SK-N-SH treated with all-trans-retinoic acid at 6 μM for 48 hours (cell line): ENCODE measurements at regions not wholly inside any gene's neighbourhood (a gene's known extent, or its start where the extent isn't known, plus 50 kb on each side); places are given as distances from the start of the nearest gene placed in this dataset.

ENCODE experiments used
- ARNTL ChIP-seq: fragments of 450-650 bp; formaldehyde crosslinking; IDR thresholded peaks from 2 replicates; pipeline ENCODE4 v1.5.0; 2020; ENCODE audit warnings: low read depth, mild to moderate bottlenecking, moderate library complexity, borderline replicate concordance
- GLIS3 ChIP-seq: fragments of 250-450 bp; sonication (Bioruptor Pico); IDR thresholded peaks from 2 replicates; pipeline ENCODE4 v1.5.0; 2020; ENCODE audit warnings: mild to moderate bottlenecking, moderate library complexity
- OSR1 ChIP-seq: fragments of 250-450 bp; sonication (Bioruptor Pico); IDR thresholded peaks from 2 replicates; pipeline ENCODE4 v1.8.0; 2022; ENCODE audit warnings: moderate library complexity, mild to moderate bottlenecking, inconsistent platforms
- RARB ChIP-seq: fragments of 250-450 bp; sonication (Bioruptor Pico); IDR thresholded peaks from 2 replicates; pipeline ENCODE4 v1.8.0; 2021; ENCODE audit warnings: mild to moderate bottlenecking, moderate library complexity
- TOX ChIP-seq: fragments of 250-450 bp; sonication (Bioruptor Pico); IDR thresholded peaks from 2 replicates; pipeline ENCODE4 v1.8.0; 2021; ENCODE audit warnings: mild to moderate bottlenecking, moderate library complexity, borderline replicate concordance
- ZC3H10 ChIP-seq: fragments of 250-450 bp; sonication (Bioruptor Pico); IDR thresholded peaks from 2 replicates; pipeline ENCODE4 v1.5.1; 2021; ENCODE audit warnings: mild to moderate bottlenecking, moderate library complexity
- ZFP30 ChIP-seq: fragments of 450-650 bp; formaldehyde crosslinking; IDR thresholded peaks from 2 replicates; pipeline ENCODE4 v1.5.0; 2022; ENCODE audit warnings: mild to moderate bottlenecking, moderate library complexity
- ZNF565 ChIP-seq: fragments of 450-650 bp; formaldehyde crosslinking; conservative IDR thresholded peaks from 2 replicates; pipeline ENCODE4 v1.5.0; 2020; ENCODE audit warnings: low read depth, mild to moderate bottlenecking, moderate library complexity
- ZNF70 ChIP-seq: fragments of 450-650 bp; formaldehyde crosslinking; IDR thresholded peaks from 2 replicates; pipeline ENCODE4 v1.5.0; 2020; ENCODE audit warnings: mild to moderate bottlenecking, moderate library complexity
- ZNF8 ChIP-seq: fragments of 450-650 bp; formaldehyde crosslinking; IDR thresholded peaks from 2 replicates; pipeline ENCODE4 v1.5.0; 2020; ENCODE audit warnings: mild to moderate bottlenecking, moderate library complexity
- TF ChIP-seq, protein P1 (sequence below): fragments of 250-450 bp; sonication (Bioruptor Pico); IDR thresholded peaks from 2 replicates; pipeline ENCODE4 v1.5.1; 2021; ENCODE audit warnings: mild to moderate bottlenecking, moderate library complexity
- TF ChIP-seq, protein P2 (sequence below): fragments of 250-450 bp; sonication (Bioruptor Pico); IDR thresholded peaks from 2 replicates; pipeline ENCODE4 v1.8.0; 2020; ENCODE audit warnings: mild to moderate bottlenecking, moderate library complexity, borderline replicate concordance
- TF ChIP-seq, protein P3 (sequence below): fragments of 250-450 bp; sonication (Bioruptor Pico); IDR thresholded peaks from 2 replicates; pipeline ENCODE4 v1.5.1; 2020; ENCODE audit warnings: low read depth, mild to moderate bottlenecking, moderate library complexity
- TF ChIP-seq, protein P4 (sequence below): fragments of 250-450 bp; sonication (Bioruptor Pico); IDR thresholded peaks from 2 replicates; pipeline ENCODE4 v1.5.0; 2020; ENCODE audit warnings: mild to moderate bottlenecking, moderate library complexity

DNA sequence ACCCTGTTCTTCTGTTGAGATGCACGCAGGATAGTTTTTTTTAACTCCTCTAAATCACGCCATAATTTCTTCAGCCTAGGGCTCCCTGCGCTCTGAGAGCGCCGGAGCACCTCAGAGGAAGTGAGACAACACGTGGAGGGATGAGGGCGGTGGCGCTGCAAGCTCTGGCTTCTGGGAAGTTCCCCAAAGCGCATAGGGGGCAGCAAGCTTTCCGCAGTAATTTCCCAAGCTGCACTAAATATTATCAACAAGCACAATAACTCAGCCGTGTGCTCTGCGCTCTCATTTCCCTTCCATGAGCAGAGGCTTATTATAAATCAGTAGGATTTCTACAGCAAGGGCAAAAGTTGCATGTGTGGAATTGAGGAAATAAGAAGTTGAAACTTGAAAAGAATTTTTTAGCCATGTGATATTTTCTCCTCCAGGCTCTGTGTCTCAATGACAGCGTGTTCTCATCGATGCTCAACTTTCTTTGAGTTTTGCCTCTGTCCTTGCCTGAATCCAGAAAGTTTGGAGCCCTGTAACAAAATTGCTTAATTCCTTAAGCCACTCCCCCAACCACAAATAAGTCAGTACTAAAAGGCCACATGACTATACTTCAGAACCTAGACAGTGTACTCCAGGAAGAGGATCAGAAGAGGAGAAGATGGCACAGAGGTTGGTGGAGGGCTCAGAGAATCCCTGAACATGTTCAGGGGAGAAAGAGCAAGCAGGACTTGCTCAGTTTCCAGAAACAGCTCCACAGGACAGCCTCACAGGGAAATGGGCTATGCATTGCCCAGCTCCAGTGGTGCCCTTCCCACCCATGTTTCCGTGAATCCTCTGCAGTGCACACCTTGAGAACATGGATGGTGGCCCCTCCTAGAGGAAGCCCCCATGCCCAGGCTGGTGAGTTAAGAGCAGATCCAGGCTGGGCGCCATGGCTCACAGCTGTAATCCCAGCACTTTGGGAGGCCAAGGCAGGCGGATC lies 221.5 kb upstream of the GHITM start:
- TF ChIP-seq OSR1 (CRISPR knock-in tag): no peak
- TF ChIP-seq ZNF70 (CRISPR knock-in tag): no peak
- TF ChIP-seq, protein P1, sequence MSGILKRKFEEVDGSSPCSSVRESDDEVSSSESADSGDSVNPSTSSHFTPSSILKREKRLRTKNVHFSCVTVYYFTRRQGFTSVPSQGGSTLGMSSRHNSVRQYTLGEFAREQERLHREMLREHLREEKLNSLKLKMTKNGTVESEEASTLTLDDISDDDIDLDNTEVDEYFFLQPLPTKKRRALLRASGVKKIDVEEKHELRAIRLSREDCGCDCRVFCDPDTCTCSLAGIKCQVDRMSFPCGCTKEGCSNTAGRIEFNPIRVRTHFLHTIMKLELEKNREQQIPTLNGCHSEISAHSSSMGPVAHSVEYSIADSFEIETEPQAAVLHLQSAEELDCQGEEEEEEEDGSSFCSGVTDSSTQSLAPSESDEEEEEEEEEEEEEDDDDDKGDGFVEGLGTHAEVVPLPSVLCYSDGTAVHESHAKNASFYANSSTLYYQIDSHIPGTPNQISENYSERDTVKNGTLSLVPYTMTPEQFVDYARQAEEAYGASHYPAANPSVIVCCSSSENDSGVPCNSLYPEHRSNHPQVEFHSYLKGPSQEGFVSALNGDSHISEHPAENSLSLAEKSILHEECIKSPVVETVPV (CRISPR knock-in tag): no peak
- TF ChIP-seq ZFP30 (CRISPR knock-in tag): no peak
- TF ChIP-seq, protein P2, sequence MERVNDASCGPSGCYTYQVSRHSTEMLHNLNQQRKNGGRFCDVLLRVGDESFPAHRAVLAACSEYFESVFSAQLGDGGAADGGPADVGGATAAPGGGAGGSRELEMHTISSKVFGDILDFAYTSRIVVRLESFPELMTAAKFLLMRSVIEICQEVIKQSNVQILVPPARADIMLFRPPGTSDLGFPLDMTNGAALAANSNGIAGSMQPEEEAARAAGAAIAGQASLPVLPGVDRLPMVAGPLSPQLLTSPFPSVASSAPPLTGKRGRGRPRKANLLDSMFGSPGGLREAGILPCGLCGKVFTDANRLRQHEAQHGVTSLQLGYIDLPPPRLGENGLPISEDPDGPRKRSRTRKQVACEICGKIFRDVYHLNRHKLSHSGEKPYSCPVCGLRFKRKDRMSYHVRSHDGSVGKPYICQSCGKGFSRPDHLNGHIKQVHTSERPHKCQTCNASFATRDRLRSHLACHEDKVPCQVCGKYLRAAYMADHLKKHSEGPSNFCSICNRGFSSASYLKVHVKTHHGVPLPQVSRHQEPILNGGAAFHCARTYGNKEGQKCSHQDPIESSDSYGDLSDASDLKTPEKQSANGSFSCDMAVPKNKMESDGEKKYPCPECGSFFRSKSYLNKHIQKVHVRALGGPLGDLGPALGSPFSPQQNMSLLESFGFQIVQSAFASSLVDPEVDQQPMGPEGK (CRISPR knock-in tag): no peak
- TF ChIP-seq RARB (CRISPR knock-in tag): no peak
- no peak for TF ChIP-seq ARNTL (CRISPR knock-in tag)
- TF ChIP-seq ZNF8: no peak
- no peak for TF ChIP-seq GLIS3
- no peak for TF ChIP-seq ZC3H10
- no peak for TF ChIP-seq ZNF565
- TF ChIP-seq, protein P3, sequence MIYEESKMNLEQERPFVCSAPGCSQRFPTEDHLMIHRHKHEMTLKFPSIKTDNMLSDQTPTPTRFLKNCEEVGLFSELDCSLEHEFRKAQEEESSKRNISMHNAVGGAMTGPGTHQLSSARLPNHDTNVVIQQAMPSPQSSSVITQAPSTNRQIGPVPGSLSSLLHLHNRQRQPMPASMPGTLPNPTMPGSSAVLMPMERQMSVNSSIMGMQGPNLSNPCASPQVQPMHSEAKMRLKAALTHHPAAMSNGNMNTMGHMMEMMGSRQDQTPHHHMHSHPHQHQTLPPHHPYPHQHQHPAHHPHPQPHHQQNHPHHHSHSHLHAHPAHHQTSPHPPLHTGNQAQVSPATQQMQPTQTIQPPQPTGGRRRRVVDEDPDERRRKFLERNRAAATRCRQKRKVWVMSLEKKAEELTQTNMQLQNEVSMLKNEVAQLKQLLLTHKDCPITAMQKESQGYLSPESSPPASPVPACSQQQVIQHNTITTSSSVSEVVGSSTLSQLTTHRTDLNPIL (CRISPR knock-in tag): no peak
- TF ChIP-seq TOX (CRISPR knock-in tag): no peak
- TF ChIP-seq, protein P4, sequence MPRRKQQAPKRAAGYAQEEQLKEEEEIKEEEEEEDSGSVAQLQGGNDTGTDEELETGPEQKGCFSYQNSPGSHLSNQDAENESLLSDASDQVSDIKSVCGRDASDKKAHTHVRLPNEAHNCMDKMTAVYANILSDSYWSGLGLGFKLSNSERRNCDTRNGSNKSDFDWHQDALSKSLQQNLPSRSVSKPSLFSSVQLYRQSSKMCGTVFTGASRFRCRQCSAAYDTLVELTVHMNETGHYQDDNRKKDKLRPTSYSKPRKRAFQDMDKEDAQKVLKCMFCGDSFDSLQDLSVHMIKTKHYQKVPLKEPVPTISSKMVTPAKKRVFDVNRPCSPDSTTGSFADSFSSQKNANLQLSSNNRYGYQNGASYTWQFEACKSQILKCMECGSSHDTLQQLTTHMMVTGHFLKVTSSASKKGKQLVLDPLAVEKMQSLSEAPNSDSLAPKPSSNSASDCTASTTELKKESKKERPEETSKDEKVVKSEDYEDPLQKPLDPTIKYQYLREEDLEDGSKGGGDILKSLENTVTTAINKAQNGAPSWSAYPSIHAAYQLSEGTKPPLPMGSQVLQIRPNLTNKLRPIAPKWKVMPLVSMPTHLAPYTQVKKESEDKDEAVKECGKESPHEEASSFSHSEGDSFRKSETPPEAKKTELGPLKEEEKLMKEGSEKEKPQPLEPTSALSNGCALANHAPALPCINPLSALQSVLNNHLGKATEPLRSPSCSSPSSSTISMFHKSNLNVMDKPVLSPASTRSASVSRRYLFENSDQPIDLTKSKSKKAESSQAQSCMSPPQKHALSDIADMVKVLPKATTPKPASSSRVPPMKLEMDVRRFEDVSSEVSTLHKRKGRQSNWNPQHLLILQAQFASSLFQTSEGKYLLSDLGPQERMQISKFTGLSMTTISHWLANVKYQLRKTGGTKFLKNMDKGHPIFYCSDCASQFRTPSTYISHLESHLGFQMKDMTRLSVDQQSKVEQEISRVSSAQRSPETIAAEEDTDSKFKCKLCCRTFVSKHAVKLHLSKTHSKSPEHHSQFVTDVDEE (CRISPR knock-in tag): no peak
